ENCODE measurements at regions not wholly inside any gene's neighbourhood (a gene's known extent, or its start where the extent isn't known, plus 50 kb on each side); places are given as distances from the start of the nearest gene placed in this dataset.
"Not testable (repeated sequence)": the region's sequence is repeated elsewhere in the genome, so short reads cannot be mapped to it uniquely, and the experiment has no call there.

- not testable (repeated sequence) for TF ChIP-seq EZH2phosphoT487 (IDR thresholded peaks at IDR 0.05; ENCODE audit: insufficient read depth, low read depth); EZH2 (IDR thresholded peaks at IDR 0.05; ENCODE audit: insufficient read depth, poor library complexity, severe bottlenecking)
Measured at GRCh38 chr2:185424958-185425629, 313.5 kb upstream of the FSIP2 start.

Measured in GM23248 (cell line).